Astrocyte (in vitro differentiated cells and primary cell): ENCODE measurements at regions not wholly inside any gene's neighbourhood (a gene's known extent, or its start where the extent isn't known, plus 50 kb on each side); places are given as distances from the start of the nearest gene placed in this dataset.

ENCODE experiments used
- DNase-seq: peaks from one replicate; pipeline ENCODE4 v3.0.0-alpha.2; 2010; ENCODE audit warnings: low read depth
- FAIRE-seq: peaks from 2 replicates; lab custom pipeline; 2011; peaks lifted over from hg19 to GRCh38; lab: Jason Lieb, UNC
- H2AFZ ChIP-seq: 2 replicates; pipeline ENCODE4 v1.6.0; 2012; ENCODE audit warnings: low read depth, low read length, inconsistent platforms
- H3K27ac ChIP-seq: 2 replicates; pipeline ENCODE4 v1.5.1; 2011; ENCODE audit warnings: low read depth, low read length, inconsistent platforms
- H3K27me3 ChIP-seq: 2 replicates; pipeline ENCODE4 v1.6.0; 2011; ENCODE audit warnings: low read length, inconsistent platforms; ENCODE audit not compliant: insufficient read depth
- H3K36me3 ChIP-seq: 2 replicates; pipeline ENCODE4 v1.5.1; 2011; ENCODE audit warnings: low read length, inconsistent platforms; ENCODE audit not compliant: insufficient read depth
- H3K4me1 ChIP-seq: 2 replicates; pipeline ENCODE4 v1.5.1; 2011; ENCODE audit warnings: low read length, inconsistent platforms; ENCODE audit not compliant: insufficient read depth
- H3K4me2 ChIP-seq: 2 replicates; pipeline ENCODE4 v1.6.0; 2012; ENCODE audit warnings: low read length, inconsistent platforms
- H3K4me3 ChIP-seq: 2 replicates; pipeline ENCODE4 v1.5.1; 2011; ENCODE audit warnings: low read depth, mild to moderate bottlenecking, low read length, inconsistent platforms; ENCODE audit not compliant: insufficient read depth
- H3K79me2 ChIP-seq: 2 replicates; pipeline ENCODE4 v1.6.0; 2012; ENCODE audit warnings: mild to moderate bottlenecking, low read length, inconsistent platforms; ENCODE audit not compliant: insufficient read depth
- H3K9ac ChIP-seq: 2 replicates; pipeline ENCODE4 v1.6.0; 2012; ENCODE audit warnings: mild to moderate bottlenecking, low read length, inconsistent platforms
- H3K9me3 ChIP-seq: 2 replicates; pipeline ENCODE4 v1.5.1; 2012; ENCODE audit warnings: low read depth, mild to moderate bottlenecking, low read length, inconsistent platforms; ENCODE audit not compliant: insufficient read depth
- H4K20me1 ChIP-seq: 2 replicates; pipeline ENCODE4 v1.6.0; 2012; ENCODE audit warnings: low read length, inconsistent platforms; ENCODE audit not compliant: insufficient read depth
- H3K27ac Mint-ChIP-seq: one replicate; pipeline ENCODE4 v1.8.0; 2021; ENCODE audit warnings: mild to moderate bottlenecking, mixed read lengths; ENCODE audit not compliant: unreplicated experiment
- H3K27me3 Mint-ChIP-seq: one replicate; pipeline ENCODE4 v1.8.0; 2021; ENCODE audit warnings: low read depth, mixed read lengths; ENCODE audit not compliant: unreplicated experiment
- H3K36me3 Mint-ChIP-seq: one replicate; pipeline ENCODE4 v1.8.0; 2021; ENCODE audit warnings: low read depth, mixed read lengths; ENCODE audit not compliant: unreplicated experiment
- H3K4me1 Mint-ChIP-seq: one replicate; pipeline ENCODE4 v1.8.0; 2021; ENCODE audit warnings: low read depth, mixed read lengths; ENCODE audit not compliant: unreplicated experiment
- H3K4me3 Mint-ChIP-seq: one replicate; pipeline ENCODE4 v1.8.0; 2021; ENCODE audit warnings: mild to moderate bottlenecking, moderate library complexity, mixed read lengths; ENCODE audit not compliant: unreplicated experiment
- H3K9me3 Mint-ChIP-seq: one replicate; pipeline ENCODE4 v1.8.0; 2021; ENCODE audit warnings: mild to moderate bottlenecking, mixed read lengths; ENCODE audit not compliant: unreplicated experiment
- EZH2 ChIP-seq: IDR thresholded peaks from 2 replicates; pipeline ENCODE4 v1.6.1; 2012; ENCODE audit warnings: mild to moderate bottlenecking, low read length, inconsistent platforms; ENCODE audit not compliant: insufficient read depth
- TF ChIP-seq, protein P1 (sequence below): IDR thresholded peaks from 2 replicates; pipeline ENCODE4 v1.5.1; 2011; ENCODE audit warnings: low read depth, mild to moderate bottlenecking, inconsistent platforms, low read length, moderate library complexity; ENCODE audit not compliant: insufficient read depth

DNA sequence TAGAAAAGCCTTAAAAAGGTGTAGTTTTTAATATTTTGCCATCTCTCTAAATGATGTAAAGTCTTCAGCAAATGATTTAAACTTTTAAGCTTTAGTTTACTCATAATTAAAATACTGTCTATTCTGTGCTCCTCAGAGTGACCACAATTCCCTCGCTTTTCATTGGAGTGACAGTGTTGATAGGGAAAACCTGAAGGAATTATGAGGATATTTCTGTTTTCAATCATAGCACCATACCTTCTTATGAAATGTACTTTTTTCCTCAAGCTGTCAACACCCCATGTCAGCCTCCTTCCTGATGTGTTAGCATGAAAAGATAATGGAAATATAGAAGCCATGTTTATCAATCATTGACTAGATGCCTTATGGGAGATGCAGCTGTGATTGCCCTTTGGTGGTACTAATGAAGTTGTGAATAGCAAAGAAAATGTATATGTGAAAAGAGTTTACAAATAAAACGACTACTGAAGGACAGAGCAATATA is 145.4 kb upstream of the EYS start:
- Histone ChIP-seq H3K9ac (no peak overlapping the region), H4K20me1 (no peaks in the 10 kb centered on the region), H3K27me3 (no peaks in the 10 kb centered on the region), H3K79me2 (no peaks in the 10 kb centered on the region), H3K4me3 (no peak overlapping the region), H3K9me3 (no peaks in the 10 kb centered on the region), H2AFZ (no peak overlapping the region), H3K4me2 (no peak overlapping the region), H3K4me1 (no peaks in the 10 kb centered on the region), H3K36me3 (no peaks in the 10 kb centered on the region), H3K27ac (no peak overlapping the region)
- TF ChIP-seq, protein P1, sequence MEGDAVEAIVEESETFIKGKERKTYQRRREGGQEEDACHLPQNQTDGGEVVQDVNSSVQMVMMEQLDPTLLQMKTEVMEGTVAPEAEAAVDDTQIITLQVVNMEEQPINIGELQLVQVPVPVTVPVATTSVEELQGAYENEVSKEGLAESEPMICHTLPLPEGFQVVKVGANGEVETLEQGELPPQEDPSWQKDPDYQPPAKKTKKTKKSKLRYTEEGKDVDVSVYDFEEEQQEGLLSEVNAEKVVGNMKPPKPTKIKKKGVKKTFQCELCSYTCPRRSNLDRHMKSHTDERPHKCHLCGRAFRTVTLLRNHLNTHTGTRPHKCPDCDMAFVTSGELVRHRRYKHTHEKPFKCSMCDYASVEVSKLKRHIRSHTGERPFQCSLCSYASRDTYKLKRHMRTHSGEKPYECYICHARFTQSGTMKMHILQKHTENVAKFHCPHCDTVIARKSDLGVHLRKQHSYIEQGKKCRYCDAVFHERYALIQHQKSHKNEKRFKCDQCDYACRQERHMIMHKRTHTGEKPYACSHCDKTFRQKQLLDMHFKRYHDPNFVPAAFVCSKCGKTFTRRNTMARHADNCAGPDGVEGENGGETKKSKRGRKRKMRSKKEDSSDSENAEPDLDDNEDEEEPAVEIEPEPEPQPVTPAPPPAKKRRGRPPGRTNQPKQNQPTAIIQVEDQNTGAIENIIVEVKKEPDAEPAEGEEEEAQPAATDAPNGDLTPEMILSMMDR, result no peak
- TF ChIP-seq EZH2, result no peak
- FAIRE-seq (no peak), DNase-seq (no peak)
- no peak overlapping the region for H3K4me3 Mint-ChIP-seq
- H3K36me3 Mint-ChIP-seq, result no peaks in the 10 kb centered on the region
- H3K27ac Mint-ChIP-seq, result no peak overlapping the region
- H3K4me1 Mint-ChIP-seq, result no peaks in the 10 kb centered on the region
- peaks cover 11% of the 10 kb centered on the region for H3K9me3 Mint-ChIP-seq
- no peaks in the 10 kb centered on the region for H3K27me3 Mint-ChIP-seq

DNA sequence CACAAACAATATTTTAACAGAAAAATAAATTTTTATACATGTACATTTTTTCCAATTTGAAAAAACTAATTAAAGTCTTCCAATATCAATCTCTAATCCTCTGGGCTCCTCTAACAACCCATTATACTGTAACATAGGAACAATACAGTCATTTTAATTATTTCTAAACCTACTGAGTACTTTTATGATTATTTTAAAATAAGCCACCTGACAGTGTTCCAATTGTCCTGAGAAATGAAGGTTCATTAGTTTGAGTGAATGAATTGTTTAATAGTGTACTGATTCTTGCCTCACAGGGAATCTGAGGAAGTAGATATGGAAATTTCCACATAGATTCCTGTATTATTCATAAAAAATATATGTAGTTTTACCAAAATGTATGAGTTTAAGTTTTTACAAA is 123.1 kb upstream of the EYS start:
- Histone ChIP-seq H4K20me1 (no peaks in the 10 kb centered on the region), H3K27me3 (no peaks in the 10 kb centered on the region), H3K4me1 (no peaks in the 10 kb centered on the region), H3K27ac (no peak overlapping the region), H3K9me3 (peaks cover 3% of the 10 kb centered on the region), H3K79me2 (no peaks in the 10 kb centered on the region), H3K36me3 (no peaks in the 10 kb centered on the region), H3K4me3 (no peak overlapping the region), H3K4me2 (no peak overlapping the region), H2AFZ (no peak overlapping the region), H3K9ac (no peak overlapping the region)
- Mint-ChIP-seq H3K4me3 (no peak overlapping the region), H3K4me1 (peaks cover 2% of the 10 kb centered on the region), H3K27ac (no peak overlapping the region), H3K36me3 (no peaks in the 10 kb centered on the region), H3K9me3 (no peaks in the 10 kb centered on the region), H3K27me3 (no peaks in the 10 kb centered on the region)
- TF ChIP-seq, protein P1, result no peak
- no peak for TF ChIP-seq EZH2
- DNase-seq (no peak), FAIRE-seq (no peak)

DNA sequence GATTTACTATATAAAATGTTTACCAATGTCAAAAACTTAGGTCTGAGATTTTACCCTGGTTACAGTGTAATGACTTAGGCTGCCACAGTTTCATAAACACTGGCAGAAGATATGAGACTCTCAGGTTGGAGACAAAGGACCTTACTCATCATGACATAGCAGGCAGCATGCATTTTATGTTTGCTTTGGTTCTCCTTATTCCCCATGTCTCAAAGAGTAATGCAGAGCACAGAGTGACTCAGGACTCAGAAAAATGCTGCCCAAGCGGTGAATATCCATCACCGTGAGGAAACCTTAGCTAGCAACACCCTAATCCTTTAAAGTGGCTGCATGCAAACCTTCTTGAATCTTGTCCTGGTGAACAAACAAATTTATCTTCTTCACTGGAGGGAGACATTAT is 112.1 kb upstream of the EYS start:
- no peak overlapping the region for H3K4me3 Mint-ChIP-seq
- H3K4me1 Mint-ChIP-seq, result peaks cover 2% of the 10 kb centered on the region
- Histone ChIP-seq H3K27ac (no peak overlapping the region), H4K20me1 (no peaks in the 10 kb centered on the region), H3K27me3 (no peaks in the 10 kb centered on the region), H3K4me1 (no peaks in the 10 kb centered on the region), H3K4me3 (no peak overlapping the region), H3K9me3 (no peaks in the 10 kb centered on the region), H3K9ac (no peak overlapping the region), H3K4me2 (no peak overlapping the region), H3K79me2 (no peaks in the 10 kb centered on the region), H3K36me3 (no peaks in the 10 kb centered on the region), H2AFZ (no peak overlapping the region)
- peak overlapping the region; percentile 43 for H3K27ac Mint-ChIP-seq
- H3K9me3 Mint-ChIP-seq, result no peaks in the 10 kb centered on the region
- H3K36me3 Mint-ChIP-seq, result no peaks in the 10 kb centered on the region
- no peaks in the 10 kb centered on the region for H3K27me3 Mint-ChIP-seq
- FAIRE-seq (no peak), DNase-seq (no peak)
- TF ChIP-seq, protein P1, result no peak
- no peak for TF ChIP-seq EZH2
